ENCODE measurements at regions not wholly inside any gene's neighbourhood (a gene's known extent, or its start where the extent isn't known, plus 50 kb on each side); places are given as distances from the start of the nearest gene placed in this dataset.
"Not testable (repeated sequence)": the region's sequence is repeated elsewhere in the genome, so short reads cannot be mapped to it uniquely, and the experiment has no call there.

DNA sequence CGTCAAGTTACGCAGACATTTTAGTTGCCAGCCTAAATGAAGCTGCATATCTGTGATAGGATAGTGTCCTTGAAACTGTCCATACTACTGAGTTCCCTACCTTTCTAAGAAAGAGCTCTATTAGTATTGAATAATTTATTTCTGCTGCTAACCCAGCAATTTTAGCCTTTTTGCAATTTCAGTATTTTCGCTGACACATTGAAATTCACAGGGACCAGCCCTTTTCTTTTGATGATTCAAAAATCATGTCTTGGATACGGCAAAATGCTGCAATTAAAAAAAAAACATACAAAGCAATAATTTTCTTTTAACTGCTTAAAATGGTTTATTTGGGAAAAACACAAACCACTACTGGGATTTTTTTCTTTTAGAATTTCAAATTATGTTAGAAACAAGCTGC is 563.3 kb downstream of the TBC1D32 start:
- no peak for TF ChIP-seq GABPA (IDR thresholded peaks at IDR 0.05; ENCODE audit: low read depth)
- no peak for TF ChIP-seq SPI1 (IDR thresholded peaks at IDR 0.05; ENCODE audit: borderline replicate concordance, low read depth)
- H3K27me3 ChIP-seq (ENCODE audit: insufficient read depth, poor library complexity, severe bottlenecking) = no peaks in the 10 kb centered on the region

DNA sequence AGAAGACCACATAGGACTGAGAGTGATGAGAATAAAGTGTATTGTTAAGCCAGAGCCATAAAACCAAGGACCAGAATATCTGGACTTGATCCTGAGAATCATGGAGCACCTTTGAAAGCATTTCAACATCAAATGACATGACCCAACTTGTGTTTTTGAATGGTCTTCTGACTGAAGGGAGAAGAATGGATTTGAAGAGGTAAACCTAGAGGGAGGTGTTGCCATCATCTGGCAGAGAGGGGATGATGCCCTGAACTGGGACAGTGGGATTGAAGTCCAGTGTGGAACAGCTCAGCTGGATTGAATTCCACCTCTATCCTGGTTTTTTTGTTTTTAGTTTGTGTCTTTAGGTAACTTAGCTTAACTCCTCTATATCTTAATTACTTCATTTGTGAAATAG is 570.0 kb downstream of the TBC1D32 start:
- TF ChIP-seq, protein P1, sequence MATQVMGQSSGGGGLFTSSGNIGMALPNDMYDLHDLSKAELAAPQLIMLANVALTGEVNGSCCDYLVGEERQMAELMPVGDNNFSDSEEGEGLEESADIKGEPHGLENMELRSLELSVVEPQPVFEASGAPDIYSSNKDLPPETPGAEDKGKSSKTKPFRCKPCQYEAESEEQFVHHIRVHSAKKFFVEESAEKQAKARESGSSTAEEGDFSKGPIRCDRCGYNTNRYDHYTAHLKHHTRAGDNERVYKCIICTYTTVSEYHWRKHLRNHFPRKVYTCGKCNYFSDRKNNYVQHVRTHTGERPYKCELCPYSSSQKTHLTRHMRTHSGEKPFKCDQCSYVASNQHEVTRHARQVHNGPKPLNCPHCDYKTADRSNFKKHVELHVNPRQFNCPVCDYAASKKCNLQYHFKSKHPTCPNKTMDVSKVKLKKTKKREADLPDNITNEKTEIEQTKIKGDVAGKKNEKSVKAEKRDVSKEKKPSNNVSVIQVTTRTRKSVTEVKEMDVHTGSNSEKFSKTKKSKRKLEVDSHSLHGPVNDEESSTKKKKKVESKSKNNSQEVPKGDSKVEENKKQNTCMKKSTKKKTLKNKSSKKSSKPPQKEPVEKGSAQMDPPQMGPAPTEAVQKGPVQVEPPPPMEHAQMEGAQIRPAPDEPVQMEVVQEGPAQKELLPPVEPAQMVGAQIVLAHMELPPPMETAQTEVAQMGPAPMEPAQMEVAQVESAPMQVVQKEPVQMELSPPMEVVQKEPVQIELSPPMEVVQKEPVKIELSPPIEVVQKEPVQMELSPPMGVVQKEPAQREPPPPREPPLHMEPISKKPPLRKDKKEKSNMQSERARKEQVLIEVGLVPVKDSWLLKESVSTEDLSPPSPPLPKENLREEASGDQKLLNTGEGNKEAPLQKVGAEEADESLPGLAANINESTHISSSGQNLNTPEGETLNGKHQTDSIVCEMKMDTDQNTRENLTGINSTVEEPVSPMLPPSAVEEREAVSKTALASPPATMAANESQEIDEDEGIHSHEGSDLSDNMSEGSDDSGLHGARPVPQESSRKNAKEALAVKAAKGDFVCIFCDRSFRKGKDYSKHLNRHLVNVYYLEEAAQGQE (IDR thresholded peaks at IDR 0.05; ENCODE audit: insufficient replicate concordance, low read depth) = no peak
- TF ChIP-seq POLR2AphosphoS5 (IDR thresholded peaks at IDR 0.05; ENCODE audit: low read depth) (no peak), GABPA (IDR thresholded peaks at IDR 0.05; ENCODE audit: low read depth) (no peak), SPI1 (IDR thresholded peaks at IDR 0.05; ENCODE audit: borderline replicate concordance, low read depth) (no peak)
- TF ChIP-seq, protein P2, sequence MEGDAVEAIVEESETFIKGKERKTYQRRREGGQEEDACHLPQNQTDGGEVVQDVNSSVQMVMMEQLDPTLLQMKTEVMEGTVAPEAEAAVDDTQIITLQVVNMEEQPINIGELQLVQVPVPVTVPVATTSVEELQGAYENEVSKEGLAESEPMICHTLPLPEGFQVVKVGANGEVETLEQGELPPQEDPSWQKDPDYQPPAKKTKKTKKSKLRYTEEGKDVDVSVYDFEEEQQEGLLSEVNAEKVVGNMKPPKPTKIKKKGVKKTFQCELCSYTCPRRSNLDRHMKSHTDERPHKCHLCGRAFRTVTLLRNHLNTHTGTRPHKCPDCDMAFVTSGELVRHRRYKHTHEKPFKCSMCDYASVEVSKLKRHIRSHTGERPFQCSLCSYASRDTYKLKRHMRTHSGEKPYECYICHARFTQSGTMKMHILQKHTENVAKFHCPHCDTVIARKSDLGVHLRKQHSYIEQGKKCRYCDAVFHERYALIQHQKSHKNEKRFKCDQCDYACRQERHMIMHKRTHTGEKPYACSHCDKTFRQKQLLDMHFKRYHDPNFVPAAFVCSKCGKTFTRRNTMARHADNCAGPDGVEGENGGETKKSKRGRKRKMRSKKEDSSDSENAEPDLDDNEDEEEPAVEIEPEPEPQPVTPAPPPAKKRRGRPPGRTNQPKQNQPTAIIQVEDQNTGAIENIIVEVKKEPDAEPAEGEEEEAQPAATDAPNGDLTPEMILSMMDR (IDR thresholded peaks at IDR 0.05; ENCODE audit: insufficient read depth, low read length) = no peak

More for the DNA sequence above, 563.3 kb downstream of the TBC1D32 start:
- Histone ChIP-seq H3K4me3 (replicated peaks; ENCODE audit: insufficient read depth, low read length) (no peak overlapping the region), H3K27ac (replicated peaks) (no peak overlapping the region)
- DNase-seq (ENCODE audit: low read depth in 1 of 2, low spot score in 1 of 2) = no peak

DNA sequence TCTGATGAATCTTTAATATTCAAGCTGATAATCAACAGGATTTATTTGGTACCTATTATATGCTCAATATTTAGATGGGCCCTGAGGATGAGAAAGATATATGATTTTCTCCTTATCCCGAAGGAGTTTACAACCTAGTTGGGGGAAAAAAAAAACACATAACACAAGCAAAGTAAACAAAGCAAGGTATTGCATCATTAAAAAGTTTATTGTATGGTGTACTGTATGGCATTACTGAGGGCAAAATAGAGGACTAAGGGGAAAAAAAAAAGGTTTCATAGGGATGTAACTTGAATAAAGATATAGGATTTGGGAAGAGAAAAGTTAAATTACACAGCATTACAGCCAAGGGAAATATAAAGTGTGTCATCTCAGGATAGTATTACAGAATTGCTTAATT is 574.7 kb downstream of the TBC1D32 start:
- no peak overlapping the region for H3K27ac ChIP-seq (replicated peaks)
- H3K27me3 ChIP-seq (ENCODE audit: insufficient read depth, poor library complexity, severe bottlenecking) = no peaks in the 10 kb centered on the region
- TF ChIP-seq, protein P2 (IDR thresholded peaks at IDR 0.05; ENCODE audit: insufficient read depth, low read length) = no peak
- TF ChIP-seq GABPA (IDR thresholded peaks at IDR 0.05; ENCODE audit: low read depth) (no peak), POLR2AphosphoS5 (IDR thresholded peaks at IDR 0.05; ENCODE audit: low read depth) (no peak), SPI1 (IDR thresholded peaks at IDR 0.05; ENCODE audit: borderline replicate concordance, low read depth) (no peak)
- TF ChIP-seq, protein P1 (IDR thresholded peaks at IDR 0.05; ENCODE audit: insufficient replicate concordance, low read depth) = no peak
- no peak for DNase-seq (ENCODE audit: low read depth in 1 of 2, low spot score in 1 of 2)
- no peak overlapping the region for H3K4me3 ChIP-seq (replicated peaks; ENCODE audit: insufficient read depth, low read length)

More for the DNA sequence above, 570.0 kb downstream of the TBC1D32 start:
- no peaks in the 10 kb centered on the region for H3K27me3 ChIP-seq (ENCODE audit: insufficient read depth, poor library complexity, severe bottlenecking)
- no peak for DNase-seq (ENCODE audit: low read depth in 1 of 2, low spot score in 1 of 2)
- no peak overlapping the region for H3K27ac ChIP-seq (replicated peaks)
- H3K4me3 ChIP-seq (replicated peaks; ENCODE audit: insufficient read depth, low read length) = no peak overlapping the region

DNA sequence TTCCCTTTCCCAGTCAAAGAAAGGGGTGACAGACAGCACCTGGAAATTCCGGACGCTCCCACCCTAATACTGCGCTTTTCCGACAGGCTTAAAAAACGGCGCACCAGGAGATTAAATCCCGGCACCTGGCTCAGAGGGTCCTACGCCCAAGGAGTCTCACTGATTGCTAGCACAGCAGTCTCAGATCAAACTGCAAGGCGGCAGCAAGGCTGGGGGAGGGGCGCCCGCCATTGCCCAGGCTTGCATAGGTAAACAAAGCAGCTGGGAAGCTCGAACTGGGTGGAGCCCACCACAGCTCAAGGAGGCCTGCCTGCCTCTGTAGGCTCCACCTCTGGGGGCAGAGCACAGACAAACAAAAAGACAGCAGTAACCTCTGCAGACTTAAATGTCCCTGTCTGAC is 585.7 kb downstream of the TBC1D32 start:
- H3K27ac ChIP-seq (replicated peaks); H3K4me3 ChIP-seq (replicated peaks; ENCODE audit: insufficient read depth, low read length); DNase-seq (ENCODE audit: low read depth in 1 of 2, low spot score in 1 of 2); H3K27me3 ChIP-seq (ENCODE audit: insufficient read depth, poor library complexity, severe bottlenecking): not testable (repeated sequence)

DNA sequence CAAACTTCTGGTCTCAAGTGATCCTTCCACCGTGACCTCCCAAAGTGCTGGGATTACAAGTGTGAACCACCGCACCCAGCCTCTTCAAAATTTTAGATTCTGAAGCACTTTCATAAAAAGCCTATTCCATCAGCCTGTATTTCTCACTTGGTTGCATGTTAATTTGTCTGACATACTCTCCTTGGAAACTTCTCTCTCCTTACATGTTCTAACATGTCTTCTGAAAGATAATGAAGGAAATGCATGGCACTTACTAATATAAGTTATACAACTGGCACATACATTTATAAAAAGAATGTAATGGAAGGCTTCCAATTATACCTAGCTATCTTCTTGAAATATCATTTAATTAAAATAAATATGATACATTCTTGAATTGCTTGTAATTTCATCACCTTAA is 597.5 kb downstream of the TBC1D32 start:
- Histone ChIP-seq H3K4me3 (replicated peaks; ENCODE audit: insufficient read depth, low read length) (no peak overlapping the region), H3K27me3 (ENCODE audit: insufficient read depth, poor library complexity, severe bottlenecking) (no peaks in the 10 kb centered on the region), H3K27ac (replicated peaks) (no peak overlapping the region)
- DNase-seq (ENCODE audit: low read depth in 1 of 2, low spot score in 1 of 2) = no peak
- no peak for TF ChIP-seq SPI1 (IDR thresholded peaks at IDR 0.05; ENCODE audit: borderline replicate concordance, low read depth)
- TF ChIP-seq, protein P1 (IDR thresholded peaks at IDR 0.05; ENCODE audit: insufficient replicate concordance, low read depth) = no peak

All from HL-60 (cell line).